Left lung (tissue), 4 donors: ENCODE measurements at regions not wholly inside any gene's neighbourhood (a gene's known extent, or its start where the extent isn't known, plus 50 kb on each side); places are given as distances from the start of the nearest gene placed in this dataset.

Source experiments
- ATAC-seq: fragments of 200-7000 bp; cut with Tn5 transposase; one replicate; pipeline ENCODE4 v1.9.1; 2020; ENCODE audit warnings: moderate library complexity
- DNase-seq, 4 donors: peaks; one replicate each; pipeline ENCODE4 v3.0.0-alpha.2; 2013 to 2020
- H3K27ac ChIP-seq, 2 donors: fragments of 200-600 bp; sonication (generic) in 1 of 2; one replicate each; pipeline versions ENCODE4 v1.5.0 to v1.8.0; 2020 to 2021
- H3K27me3 ChIP-seq, 2 donors: fragments of 200-600 bp; sonication (generic) in 1 of 2; one replicate each; pipeline versions ENCODE4 v1.5.0 to v1.8.0; 2020 to 2021
- H3K36me3 ChIP-seq, 2 donors: fragments of 200-600 bp; sonication (generic) in 1 of 2; one replicate each; pipeline versions ENCODE4 v1.5.0 to v1.8.0; 2020 to 2021
- H3K4me1 ChIP-seq, 2 donors: fragments of 200-600 bp; one replicate each; pipeline ENCODE4 v1.8.0; 2021
- H3K4me3 ChIP-seq, 2 donors: fragments of 200-600 bp; sonication (generic) in 1 of 2; one replicate each; pipeline versions ENCODE4 v1.5.0 to v1.8.0; 2020 to 2021; ENCODE audit warnings: mild to moderate bottlenecking in 1 of 2
- H3K9me3 ChIP-seq, 2 donors: fragments of 200-600 bp; sonication (generic) in 1 of 2; one replicate each; pipeline versions ENCODE4 v1.5.0 to v1.8.0; 2020 to 2021
- intact Hi-C, 2 donors: fragments of 100-400 bp; cut with DNase I; formaldehyde crosslinking; loops; one replicate each; pipeline versions ENCODE4 v1.11.2 to v1.14.2; 2022
- TF ChIP-seq, protein P1 (sequence below), 2 donors: fragments of 200-600 bp; sonication (generic) in 1 of 2; IDR thresholded peaks; one replicate each; pipeline versions ENCODE4 v1.5.0 to v1.8.0; 2021; ENCODE audit warnings: antibody characterized with exemption in 2 of 2
- donor health status: DM: no; HTN: yes; CAD: no.
- donor health status: DM: no; HTN: no; CAD: no.

DNA sequence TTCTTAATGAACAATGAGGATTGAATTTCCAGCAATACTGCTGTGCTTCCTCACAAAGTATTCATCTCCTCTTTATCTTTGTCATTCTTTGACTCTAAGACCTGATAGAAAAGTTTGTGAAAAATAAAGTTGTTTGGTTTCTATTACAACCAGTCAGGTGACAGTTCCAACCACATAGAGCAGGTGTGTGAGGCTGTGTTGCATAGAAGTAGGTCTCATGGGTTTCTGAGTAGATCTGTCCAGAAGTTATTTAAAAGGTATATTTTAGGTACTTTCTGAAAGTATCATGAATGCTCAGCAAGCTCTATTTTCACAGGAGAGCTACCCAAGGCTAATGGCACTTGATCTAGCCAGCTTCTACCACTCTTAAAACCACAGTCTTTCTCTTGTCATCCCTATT is 637.0 kb downstream of the DNAH5 start:
- ATAC-seq = no peak
- Histone ChIP-seq H3K9me3 (peaks cover 0 to 8% of the 10 kb centered on the region in 2 donors), H3K4me1 (no peaks in the 10 kb centered on the region), H3K27me3 (no peaks in the 10 kb centered on the region), H3K27ac (no peak overlapping the region), H3K36me3 (no peaks in the 10 kb centered on the region), H3K4me3 (no peak overlapping the region)
- TF ChIP-seq, protein P1, sequence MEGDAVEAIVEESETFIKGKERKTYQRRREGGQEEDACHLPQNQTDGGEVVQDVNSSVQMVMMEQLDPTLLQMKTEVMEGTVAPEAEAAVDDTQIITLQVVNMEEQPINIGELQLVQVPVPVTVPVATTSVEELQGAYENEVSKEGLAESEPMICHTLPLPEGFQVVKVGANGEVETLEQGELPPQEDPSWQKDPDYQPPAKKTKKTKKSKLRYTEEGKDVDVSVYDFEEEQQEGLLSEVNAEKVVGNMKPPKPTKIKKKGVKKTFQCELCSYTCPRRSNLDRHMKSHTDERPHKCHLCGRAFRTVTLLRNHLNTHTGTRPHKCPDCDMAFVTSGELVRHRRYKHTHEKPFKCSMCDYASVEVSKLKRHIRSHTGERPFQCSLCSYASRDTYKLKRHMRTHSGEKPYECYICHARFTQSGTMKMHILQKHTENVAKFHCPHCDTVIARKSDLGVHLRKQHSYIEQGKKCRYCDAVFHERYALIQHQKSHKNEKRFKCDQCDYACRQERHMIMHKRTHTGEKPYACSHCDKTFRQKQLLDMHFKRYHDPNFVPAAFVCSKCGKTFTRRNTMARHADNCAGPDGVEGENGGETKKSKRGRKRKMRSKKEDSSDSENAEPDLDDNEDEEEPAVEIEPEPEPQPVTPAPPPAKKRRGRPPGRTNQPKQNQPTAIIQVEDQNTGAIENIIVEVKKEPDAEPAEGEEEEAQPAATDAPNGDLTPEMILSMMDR (IDR thresholded peaks at IDR 0.05) = no peak
- DNase-seq = no peak
- intact Hi-C loops = no loop called here

- no peak for DNase-seq
- TF ChIP-seq, protein P1 (IDR thresholded peaks at IDR 0.05) = no peak
- no peaks in the 10 kb centered on the region for H3K4me1 ChIP-seq
- H3K4me3 ChIP-seq = no peak overlapping the region
- H3K9me3 ChIP-seq = no peaks in the 10 kb centered on the region
- no peaks in the 10 kb centered on the region for H3K27me3 ChIP-seq
- H3K27ac ChIP-seq = no peak overlapping the region
- no peak for ATAC-seq
- H3K36me3 ChIP-seq = no peaks in the 10 kb centered on the region
- intact Hi-C loops = no loop called here
These were observed 641.0 kb downstream of the DNAH5 start for GRCh38 chr5:13303445-13303844.

DNA sequence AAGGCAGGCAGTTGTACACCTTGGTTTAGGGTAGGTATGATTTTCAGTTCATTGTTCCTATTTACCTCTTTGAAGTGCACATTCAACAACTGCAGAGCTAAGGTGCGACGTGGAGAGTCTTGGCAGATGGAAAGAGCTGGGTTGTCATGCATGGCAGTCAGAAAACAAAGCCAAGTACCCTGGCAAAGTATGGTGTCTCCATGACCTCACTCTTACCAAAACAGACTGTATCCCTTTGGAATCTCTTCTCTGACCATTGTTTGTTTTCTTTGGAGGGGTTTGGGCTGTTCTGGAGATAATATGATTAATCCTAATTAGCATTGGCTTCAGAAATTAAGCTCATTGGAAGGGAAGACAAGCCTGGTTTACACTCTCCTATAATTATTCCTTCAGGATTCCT is 665.7 kb downstream of the DNAH5 start:
- ATAC-seq (no peak), DNase-seq (no peak)
- Histone ChIP-seq H3K27ac (no peak overlapping the region), H3K36me3 (no peaks in the 10 kb centered on the region), H3K9me3 (no peaks in the 10 kb centered on the region), H3K4me3 (no peak overlapping the region), H3K27me3 (no peaks in the 10 kb centered on the region), H3K4me1 (no peaks in the 10 kb centered on the region)
- TF ChIP-seq, protein P1 (IDR thresholded peaks at IDR 0.05) = no peak
- intact Hi-C loops = no loop called here

DNA sequence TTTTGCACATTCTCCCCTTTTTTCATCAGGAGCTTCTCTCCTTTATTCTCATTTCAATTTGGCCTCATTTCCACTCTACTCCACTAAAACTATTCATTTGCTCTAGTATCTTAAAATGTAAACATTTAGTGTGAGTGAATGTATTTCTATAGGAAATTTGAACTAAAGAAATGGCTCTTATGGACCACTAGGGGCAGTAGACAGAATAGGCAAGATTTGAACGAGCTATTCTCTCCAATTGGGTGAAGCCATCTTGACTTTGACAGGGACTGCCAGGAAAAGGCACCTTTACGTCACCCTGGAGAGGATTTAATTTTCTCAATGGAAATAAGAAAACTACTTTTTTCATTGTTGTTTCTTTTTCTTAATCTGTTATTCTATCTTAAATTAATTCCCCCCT is 666.3 kb downstream of the DNAH5 start:
- Histone ChIP-seq H3K27me3 (no peaks in the 10 kb centered on the region), H3K4me3 (no peak overlapping the region), H3K36me3 (no peaks in the 10 kb centered on the region), H3K27ac (no peak overlapping the region), H3K4me1 (no peaks in the 10 kb centered on the region), H3K9me3 (no peaks in the 10 kb centered on the region)
- no peak for DNase-seq
- TF ChIP-seq, protein P1 (IDR thresholded peaks at IDR 0.05) = no peak
- ATAC-seq = no peak
- intact Hi-C loops = no loop called here

DNA sequence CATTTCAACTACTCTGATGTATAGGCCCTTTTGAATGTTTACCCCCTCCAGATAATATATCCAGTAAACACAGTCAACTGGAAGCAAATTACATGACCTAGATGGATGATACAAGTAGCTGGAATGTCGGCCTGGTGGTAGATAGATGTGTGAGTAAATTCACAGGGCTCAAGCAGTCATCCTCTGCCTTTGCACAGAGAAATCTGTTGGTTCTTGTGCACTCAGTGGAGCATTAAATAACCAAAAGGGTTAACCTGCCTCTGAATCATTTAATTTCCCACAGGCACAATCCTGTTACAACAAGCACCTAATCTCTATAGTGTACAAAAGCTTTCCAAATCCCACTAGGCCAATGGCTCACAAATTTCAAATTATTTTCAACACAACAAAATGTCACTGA is 668.3 kb downstream of the DNAH5 start:
- DNase-seq = no peak
- Histone ChIP-seq H3K27me3 (no peaks in the 10 kb centered on the region), H3K27ac (no peak overlapping the region), H3K4me1 (no peaks in the 10 kb centered on the region), H3K4me3 (no peak overlapping the region), H3K36me3 (no peaks in the 10 kb centered on the region), H3K9me3 (no peaks in the 10 kb centered on the region)
- TF ChIP-seq, protein P1 (IDR thresholded peaks at IDR 0.05) = no peak
- intact Hi-C loops = no loop called here
- no peak for ATAC-seq
